HCT116 (cell line): ENCODE measurements at regions not wholly inside any gene's neighbourhood (a gene's known extent, or its start where the extent isn't known, plus 50 kb on each side); places are given as distances from the start of the nearest gene placed in this dataset.

Experiments
- ATAC-seq: fragments of 200-7000 bp; cut with Tn5 transposase; 2 replicates; pipeline ENCODE4 v1.9.1; 2020; ENCODE audit warnings: mild to moderate bottlenecking, moderate library complexity
- BruUV-seq: library from RNA; stranded (reverse); fragments of 400-500 nt; replicated peaks from 2 replicates; lab custom pipeline; 2021; lab: Mats Ljungman, UMichigan
- CTCF ChIA-PET: fragments of 300-600 bp; sonication (Branson Sonifier 250); formaldehyde crosslinking; loops from one replicate; lab custom pipeline; 2021; ENCODE audit warnings: antibody characterized with exemption; lab: Charles Lee
- POLR2A ChIA-PET: fragments of 300-600, 350-600 bp; sonication (Branson Sonifier 250); formaldehyde crosslinking; loops from one replicate; lab custom pipeline; 2021; ENCODE audit warnings: antibody characterized with exemption; lab: Charles Lee
- RAD21 ChIA-PET, 2 experiments: fragments of 300-600 bp; sonication (Branson Sonifier 250); formaldehyde crosslinking; loops; one replicate each; lab custom pipeline; 2023; ENCODE audit warnings: low total read pairs in 2 of 2; ENCODE audit not compliant: uncharacterized antibody in 2 of 2, unreplicated experiment in 2 of 2, low non-redundant PET in 1 of 2; lab: Charles Lee
- DNase-seq: peaks from one replicate; pipeline ENCODE4 v3.0.0-alpha.2; 2010; ENCODE audit warnings: low read depth, low spot score
- H2AFZ ChIP-seq: fragments of 200-600 bp; shearing (Covaris generic), sonication (generic); 2 replicates; pipeline ENCODE4 v1.6.1; 2017; ENCODE audit warnings: low read depth, mixed run types, mixed read lengths, antibody characterized with exemption, low read length; ENCODE audit not compliant: poor library complexity, severe bottlenecking
- H3K27ac ChIP-seq: 2 replicates; pipeline ENCODE4 v1.5.1; 2012; ENCODE audit warnings: low read depth, low read length
- H3K27me3 ChIP-seq: fragments of 200-600 bp; sonication (generic); 2 replicates; pipeline ENCODE4 v1.6.1; 2016; ENCODE audit warnings: mixed run types, low read length, mixed read lengths; ENCODE audit not compliant: insufficient read depth
- H3K36me3 ChIP-seq, 2 experiments: fragments of 200-500 bp in 1 of 2; fragments of 200-600 bp in 1 of 2; sonication (Bioruptor generic) in 1 of 2; sonication (generic) in 1 of 2; 2 replicates each; pipeline versions ENCODE4 v1.5.1 to v1.6.1; 2014 to 2016; ENCODE audit warnings: low read length in 2 of 2, inconsistent platforms in 1 of 2, mixed read lengths in 1 of 2, mixed run types in 1 of 2; ENCODE audit not compliant: insufficient read depth in 2 of 2, control insufficient read depth in 1 of 2
- H3K4me1 ChIP-seq, 2 experiments: fragments of 200-600 bp in 1 of 2; sonication (generic) in 1 of 2; 2 replicates each; pipeline versions ENCODE4 v1.5.1 to v1.6.1; 2012 to 2017; ENCODE audit warnings: low read length in 2 of 2, inconsistent platforms in 1 of 2, mild to moderate bottlenecking in 1 of 2, mixed read lengths in 1 of 2, mixed run types in 1 of 2, moderate library complexity in 1 of 2; ENCODE audit not compliant: insufficient read depth in 2 of 2, control insufficient read depth in 1 of 2
- H3K4me2 ChIP-seq: fragments of 200-600 bp; sonication (generic); 2 replicates; pipeline ENCODE4 v1.6.1; 2017; ENCODE audit warnings: mixed run types, low read length, mixed read lengths
- H3K4me3 ChIP-seq, 2 experiments: fragments of 200-600 bp in 1 of 2; sonication (generic) in 1 of 2; replicated peaks in 1 of 2; 2 replicates each; pipeline ENCODE4 v1.5.1; 2011 to 2016; ENCODE audit warnings: low read length in 2 of 2, control low read depth in 1 of 2, low read depth in 1 of 2, mild to moderate bottlenecking in 1 of 2, mixed read lengths in 1 of 2, mixed run types in 1 of 2
- H3K79me2 ChIP-seq: fragments of 200-600 bp; sonication (generic); 2 replicates; pipeline ENCODE4 v1.6.1; 2017; ENCODE audit warnings: mild to moderate bottlenecking, mixed run types, low read length, moderate library complexity, mixed read lengths; ENCODE audit not compliant: insufficient read depth
- H3K9ac ChIP-seq: fragments of 200-600 bp; sonication (generic); 2 replicates; pipeline ENCODE4 v1.6.1; 2016; ENCODE audit warnings: low read length, mixed read lengths
- H3K9me2 ChIP-seq: fragments of 200-600 bp; sonication (generic), shearing (Covaris generic); 2 replicates; pipeline ENCODE4 v1.6.1; 2017; ENCODE audit warnings: mixed run types, mild to moderate bottlenecking, moderate library complexity; ENCODE audit not compliant: insufficient read depth
- H3K9me3 ChIP-seq, 2 experiments: fragments of 200-500 bp in 1 of 2; fragments of 200-600 bp in 1 of 2; sonication (Bioruptor generic) in 1 of 2; sonication (generic) in 1 of 2; 2 replicates each; pipeline ENCODE4 v1.6.1; 2014 to 2017; ENCODE audit warnings: low read length in 2 of 2, mixed read lengths in 2 of 2, inconsistent platforms in 1 of 2, low read depth in 1 of 2, mild to moderate bottlenecking in 1 of 2, mixed run types in 1 of 2, moderate library complexity in 1 of 2; ENCODE audit not compliant: control insufficient read depth in 1 of 2, insufficient read depth in 1 of 2
- H4K20me1 ChIP-seq: fragments of 200-600 bp; sonication (generic), shearing (Covaris generic); 2 replicates; pipeline ENCODE4 v1.6.1; 2017; ENCODE audit warnings: mixed run types, mild to moderate bottlenecking, moderate library complexity; ENCODE audit not compliant: insufficient read depth
- POLR2A ChIP-seq: IDR thresholded peaks from 2 replicates; pipeline ENCODE4 v1.7.0; 2011; ENCODE audit warnings: borderline replicate concordance; ENCODE audit not compliant: insufficient read depth, insufficient read length; ENCODE audit errors: extremely low read depth
- POLR2AphosphoS5 ChIP-seq: IDR thresholded peaks from 2 replicates; pipeline ENCODE4 v1.6.1; 2011; ENCODE audit warnings: mild to moderate bottlenecking, low read depth, low read length, moderate library complexity
- SP1 ChIP-seq: IDR thresholded peaks from 2 replicates; pipeline ENCODE4 v1.6.1; 2012; ENCODE audit warnings: low read depth
- SRF ChIP-seq: IDR thresholded peaks from 2 replicates; pipeline ENCODE4 v1.6.1; 2012; ENCODE audit warnings: low read depth
- TCF7L2 ChIP-seq: IDR thresholded peaks from 2 replicates; pipeline ENCODE4 v1.7.0; 2011; ENCODE audit warnings: borderline replicate concordance, inconsistent platforms; ENCODE audit not compliant: insufficient read depth, insufficient read length; ENCODE audit errors: extremely low read depth
- YY1 ChIP-seq: IDR thresholded peaks from 2 replicates; pipeline ENCODE4 v1.6.1; 2011; ENCODE audit warnings: low read length, low read depth, moderate library complexity, mild to moderate bottlenecking; ENCODE audit not compliant: insufficient replicate concordance; ENCODE audit errors: extremely low read depth
- ZBTB33 ChIP-seq: IDR thresholded peaks from 2 replicates; pipeline ENCODE4 v1.6.1; 2011; ENCODE audit warnings: mild to moderate bottlenecking, low read length, moderate library complexity; ENCODE audit not compliant: insufficient replicate concordance; ENCODE audit errors: extremely low read depth
- ZFX ChIP-seq: fragments of 450-650 bp; IDR thresholded peaks from 2 replicates; pipeline ENCODE4 v1.6.1; 2017
- intact Hi-C: fragments of 100-400 bp; cut with micrococcal nuclease; formaldehyde crosslinking; loops from 2 replicates; pipeline ENCODE4 v1.10.0; 2022
- TF ChIP-seq, protein P1 (sequence below): IDR thresholded peaks from 2 replicates; pipeline ENCODE4 v1.6.1; 2012

DNA sequence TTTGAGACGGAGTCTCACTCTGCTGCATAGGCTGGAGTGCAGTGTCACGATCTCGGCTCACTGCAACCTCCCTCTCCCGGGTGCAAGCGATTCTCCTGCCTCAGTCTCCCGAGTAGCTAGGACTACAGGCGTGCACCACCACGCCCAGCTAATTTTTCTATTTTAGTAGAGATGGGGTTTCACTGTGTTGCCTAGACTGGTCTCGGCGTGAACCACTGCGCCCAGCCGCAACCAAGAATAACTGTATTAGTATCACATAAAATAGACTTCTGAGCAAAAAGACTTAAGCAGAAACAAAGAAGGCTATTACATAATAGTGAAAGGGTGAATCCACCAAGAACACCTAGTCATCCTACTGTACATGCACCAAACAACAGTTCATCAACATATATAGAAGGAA lies 67.6 kb upstream of the TFEC start:
- no peak overlapping the region for H3K9ac ChIP-seq
- ATAC-seq (no peak), DNase-seq (no peak)
- H3K79me2 ChIP-seq = no peaks in the 10 kb centered on the region
- H2AFZ ChIP-seq = peak overlapping the region; percentile 94
- ChIA-PET POLR2A (no interaction called here), RAD21 (no interaction called here), CTCF (no interaction called here)
- no peaks in the 10 kb centered on the region for H3K36me3 ChIP-seq
- H3K4me2 ChIP-seq = no peak overlapping the region; the same call in 1 of the 2 replicates
- no peaks in the 10 kb centered on the region for H3K27me3 ChIP-seq
- H3K9me2 ChIP-seq = no peaks in the 10 kb centered on the region
- intact Hi-C loops = no loop called here
- no TSS peak for BruUV-seq
- TF ChIP-seq YY1 = no peak
- no peak for TF ChIP-seq SRF
- no peak for TF ChIP-seq ZBTB33
- TF ChIP-seq POLR2AphosphoS5 = no peak
- no peak for TF ChIP-seq SP1
- TF ChIP-seq, protein P1, sequence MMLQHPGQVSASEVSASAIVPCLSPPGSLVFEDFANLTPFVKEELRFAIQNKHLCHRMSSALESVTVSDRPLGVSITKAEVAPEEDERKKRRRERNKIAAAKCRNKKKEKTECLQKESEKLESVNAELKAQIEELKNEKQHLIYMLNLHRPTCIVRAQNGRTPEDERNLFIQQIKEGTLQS = no peak
- TF ChIP-seq POLR2A = no peak
- no peak for TF ChIP-seq TCF7L2
- TF ChIP-seq ZFX = no peak
- H3K27ac ChIP-seq = no peak overlapping the region
- H3K4me3 ChIP-seq = no peak overlapping the region
- no peaks in the 10 kb centered on the region for H3K9me3 ChIP-seq
- peaks cover 0 to 14% of the 10 kb centered on the region in 2 experiments; a peak in 2 of 4 replicates for H3K4me1 ChIP-seq
- H4K20me1 ChIP-seq = no peaks in the 10 kb centered on the region
